ENCODE measurements at regions not wholly inside any gene's neighbourhood (a gene's known extent, or its start where the extent isn't known, plus 50 kb on each side); places are given as distances from the start of the nearest gene placed in this dataset.
A peak's percentile ranks its signal among the peaks of the same experiment; 100 is the strongest.

DNA sequence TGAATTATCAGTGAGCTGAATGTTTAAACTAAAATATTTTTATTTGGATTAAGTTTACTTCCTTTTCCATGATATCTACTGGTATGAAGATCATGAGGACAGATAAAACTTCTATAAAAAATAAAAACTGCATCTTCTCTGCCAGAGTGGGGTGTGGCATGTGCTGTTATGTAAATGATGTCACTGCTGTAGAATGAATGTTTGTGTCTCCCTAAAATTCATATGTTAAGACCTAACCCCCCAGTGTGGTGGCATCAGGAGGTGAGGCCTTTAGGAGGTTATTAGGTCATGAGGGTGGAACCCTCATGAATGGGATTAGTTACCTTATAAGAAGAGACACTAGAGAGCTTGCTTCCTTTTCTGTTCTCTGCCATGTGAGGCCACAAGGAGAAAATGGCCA, 178.7 kb upstream of the DPH6 start:
- no peak for DNase-seq

DNA sequence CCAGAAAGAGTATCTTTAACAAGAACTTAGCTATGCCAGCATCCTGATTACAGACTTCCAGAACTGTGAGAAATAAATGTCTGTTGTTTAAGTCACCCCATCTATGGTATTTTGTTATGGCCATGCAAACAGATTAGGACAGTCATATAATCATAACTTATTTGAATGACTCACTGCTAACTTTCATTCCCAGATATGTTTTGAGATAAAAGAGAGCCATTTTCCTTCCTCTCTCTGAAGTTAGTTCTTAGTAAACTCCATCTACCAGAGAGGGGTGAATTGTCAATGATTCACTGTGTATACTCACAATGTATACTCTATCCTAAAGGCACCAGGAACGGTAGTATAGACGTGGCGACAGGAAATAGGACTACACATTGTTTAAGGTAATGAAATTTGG, 179.4 kb upstream of the DPH6 start:
- DNase-seq: no peak

DNA sequence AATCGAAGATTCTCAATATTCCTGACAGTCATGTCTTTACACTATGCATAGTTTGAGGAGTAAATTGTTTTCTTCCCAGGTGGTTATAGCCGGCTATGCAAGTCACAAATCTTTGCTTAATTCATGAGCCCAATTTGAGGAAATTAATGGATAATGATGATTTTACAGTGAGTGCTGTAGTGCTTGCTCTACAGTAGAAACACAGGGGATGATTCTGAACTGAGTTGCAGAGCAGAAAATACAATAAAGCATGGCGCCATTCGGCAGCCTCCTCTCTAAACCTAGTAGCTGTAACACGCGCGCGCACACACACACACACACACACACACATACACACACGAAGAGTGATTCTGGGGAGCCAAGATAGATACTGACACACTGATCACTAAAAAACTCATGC, 181.7 kb upstream of the DPH6 start:
- no peak for DNase-seq

DNA sequence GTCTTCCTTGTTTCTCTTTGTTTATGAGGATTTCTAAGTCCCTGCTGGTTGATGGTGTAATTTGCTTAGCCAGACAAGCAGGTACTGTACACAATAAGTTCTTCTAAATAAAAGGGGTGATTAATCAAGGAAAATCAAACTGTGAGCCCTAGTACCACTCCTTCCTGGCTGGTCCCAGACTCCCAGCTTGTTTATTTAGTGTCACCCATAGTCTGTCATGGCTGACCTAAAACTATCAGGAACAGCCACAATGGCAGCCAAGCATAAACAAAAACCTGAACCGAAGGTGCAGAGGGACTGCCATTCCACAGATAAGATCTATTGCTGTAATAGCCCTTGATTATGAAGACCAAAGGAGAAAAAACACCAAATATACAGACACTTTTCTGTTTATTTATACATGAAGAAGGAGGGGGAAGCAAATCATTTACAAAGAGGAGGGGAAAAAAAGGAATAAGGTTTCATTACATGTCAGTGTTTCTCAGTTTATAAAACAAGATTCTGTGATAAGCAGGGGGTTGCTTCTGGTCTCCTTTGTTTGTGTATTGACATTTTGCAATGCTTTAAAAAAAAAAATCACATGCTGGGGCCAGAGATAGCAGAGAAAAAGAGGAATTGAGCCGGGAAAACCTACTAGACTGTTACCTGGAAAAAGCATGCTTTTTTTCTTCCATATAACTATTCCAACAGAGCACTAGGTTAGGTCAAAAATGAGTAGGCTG, 182.4 kb upstream of the DPH6 start:
- no peak for DNase-seq

DNA sequence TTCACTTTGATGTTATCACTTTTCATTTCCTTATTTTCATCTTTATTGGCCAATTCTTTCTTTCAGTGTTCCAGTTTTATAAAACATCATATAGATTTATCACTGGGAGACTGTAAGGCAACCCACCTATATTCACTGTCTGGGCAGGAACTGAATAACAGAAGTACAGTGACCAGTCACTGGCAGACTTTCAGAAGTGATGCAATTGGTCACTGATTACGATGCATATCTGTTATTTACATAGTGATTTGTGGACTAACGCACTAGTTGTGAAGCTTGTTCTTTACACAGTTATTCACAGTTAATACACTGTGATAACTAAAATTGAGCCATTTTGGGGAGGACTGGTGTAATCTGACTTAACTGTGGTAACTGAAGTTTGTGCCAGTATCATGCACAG, 190.2 kb upstream of the DPH6 start:
- DNase-seq: no peak

DNA sequence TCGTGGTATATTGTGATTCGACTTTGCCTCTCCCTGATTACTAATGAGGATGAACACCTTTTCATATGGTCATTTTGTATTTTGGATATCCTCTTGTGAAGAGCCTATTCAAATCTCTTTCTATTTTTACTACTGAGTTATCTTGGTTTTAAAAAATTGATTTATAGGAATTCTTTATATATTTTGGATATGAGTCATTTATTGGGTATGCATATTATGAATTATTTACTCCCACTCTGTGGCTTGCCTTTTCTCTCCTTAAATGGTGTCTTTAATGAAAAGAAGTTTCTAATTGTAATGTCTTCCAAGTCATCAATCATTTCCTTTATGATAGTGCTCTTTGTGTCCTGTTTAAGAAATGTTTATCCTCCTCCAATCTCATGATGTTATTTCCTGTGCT, 191.5 kb upstream of the DPH6 start:
- DNase-seq: no peak

DNA sequence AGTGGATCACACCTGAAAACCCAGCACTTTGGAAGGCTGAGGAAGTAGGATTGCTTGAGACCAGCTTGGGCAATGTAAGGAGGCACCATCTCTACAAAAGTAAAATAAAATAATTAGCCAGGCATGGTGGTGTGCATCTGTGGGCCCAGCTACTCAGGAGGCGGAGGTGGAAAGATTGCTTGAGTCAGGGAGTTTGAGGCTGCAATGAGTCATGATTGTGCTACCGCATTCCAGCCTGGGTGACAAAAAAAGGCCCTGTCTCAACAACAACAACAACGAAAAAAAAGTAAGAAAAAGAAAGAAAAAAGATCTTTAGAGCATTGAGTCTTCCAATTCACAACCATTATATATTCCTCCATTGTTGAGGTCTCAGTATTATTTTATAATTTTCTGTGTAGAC, 192.4 kb upstream of the DPH6 start:
- DNase-seq: no peak

DNA sequence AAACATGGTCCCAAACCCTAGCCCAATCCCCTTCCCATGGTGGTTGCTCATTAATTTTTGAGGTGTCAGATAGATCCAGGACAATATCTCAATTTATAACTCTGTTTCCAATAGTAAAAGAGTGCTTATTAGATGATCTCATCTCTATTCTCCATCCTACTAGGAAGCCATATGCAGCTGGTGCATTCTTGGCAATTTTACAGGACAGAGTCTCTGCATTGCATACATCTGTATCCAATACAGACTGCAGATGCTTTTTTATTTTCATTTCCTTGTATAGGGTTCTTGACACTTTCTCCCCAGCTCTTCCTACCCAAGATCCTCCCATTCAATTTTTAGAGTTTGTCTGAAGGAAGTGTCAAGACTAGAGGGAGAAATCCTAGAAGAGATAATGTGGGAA, 194.8 kb upstream of the DPH6 start:
- DNase-seq: no peak

DNA sequence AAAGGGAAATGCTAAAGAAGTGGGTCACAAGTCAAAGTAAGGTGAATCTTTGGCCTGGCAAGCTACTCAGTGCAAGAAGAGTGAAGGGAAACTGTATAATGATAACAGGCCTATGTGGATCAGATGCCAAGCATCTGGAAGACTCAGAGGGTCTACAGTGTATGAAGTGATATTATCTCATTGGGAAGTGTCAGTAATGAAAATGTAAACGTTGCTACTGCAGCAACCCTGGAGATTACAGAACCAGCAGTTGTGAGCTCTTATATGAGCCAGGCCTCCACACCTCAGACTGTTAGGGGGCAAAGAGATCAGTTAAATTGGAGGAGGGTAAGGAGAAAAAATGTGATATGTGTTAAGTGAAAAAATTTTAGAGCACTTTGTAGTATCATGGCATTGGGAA, 195.4 kb upstream of the DPH6 start:
- no peak for DNase-seq

DNA sequence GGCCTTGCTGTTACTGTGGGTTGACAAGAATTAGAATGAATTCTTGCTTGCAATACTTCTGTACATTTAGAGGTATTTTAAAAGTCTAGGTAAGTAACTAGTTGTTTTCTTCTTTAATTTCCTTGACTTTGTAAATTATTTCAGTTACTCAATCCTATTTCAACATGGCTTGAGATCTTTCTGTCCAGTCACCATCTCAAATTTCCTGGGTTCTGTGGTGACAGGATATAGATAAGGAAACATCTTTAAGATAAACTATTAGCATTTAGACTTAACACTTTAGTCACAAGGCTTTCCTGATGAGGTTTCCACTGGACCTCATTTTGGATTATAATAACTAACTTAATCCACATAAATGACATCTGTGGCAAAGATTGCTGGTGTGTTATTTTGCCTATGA, 195.9 kb upstream of the DPH6 start:
- DNase-seq: no peak

DNA sequence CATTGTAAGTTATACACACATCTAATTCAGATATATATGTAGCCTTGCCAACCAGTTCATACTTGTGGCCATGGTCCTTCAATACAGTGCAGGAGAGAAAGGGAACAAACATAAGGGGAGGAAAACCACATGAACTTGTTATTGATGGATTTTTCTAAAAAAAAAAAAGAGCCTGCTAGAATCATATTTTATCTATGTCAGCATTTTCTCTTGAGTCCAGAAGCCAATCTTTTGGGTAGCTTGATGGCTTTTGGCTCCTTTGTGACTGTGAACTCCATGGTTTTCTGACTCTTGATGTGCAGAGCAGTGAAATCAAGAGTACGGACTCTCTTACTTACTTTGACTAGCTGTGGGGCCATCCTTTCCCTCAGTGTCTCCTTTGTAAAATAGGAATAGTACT, 197.4 kb upstream of the DPH6 start:
- DNase-seq: no peak

DNA sequence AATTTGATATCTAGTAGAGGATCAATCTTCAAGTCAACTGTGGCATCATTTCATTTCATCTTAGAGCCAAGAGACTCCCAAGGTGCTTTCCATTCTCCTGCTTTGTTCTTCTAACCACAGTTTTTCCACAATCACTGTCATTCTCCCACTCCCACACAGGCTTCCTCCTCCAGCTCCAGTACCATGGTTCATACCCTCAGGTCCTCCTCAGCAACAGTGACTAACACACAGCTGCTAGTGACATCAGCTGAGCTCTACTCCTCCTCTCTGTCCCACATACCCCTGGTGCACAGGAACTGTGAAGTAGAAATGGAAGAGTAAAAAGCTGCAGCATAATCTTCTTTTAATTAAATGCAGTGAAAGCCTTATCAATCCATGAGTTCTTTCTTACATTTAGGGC, 200.2 kb upstream of the DPH6 start:
- DNase-seq: peak in 1 of 58 donors; percentile 17

DNA sequence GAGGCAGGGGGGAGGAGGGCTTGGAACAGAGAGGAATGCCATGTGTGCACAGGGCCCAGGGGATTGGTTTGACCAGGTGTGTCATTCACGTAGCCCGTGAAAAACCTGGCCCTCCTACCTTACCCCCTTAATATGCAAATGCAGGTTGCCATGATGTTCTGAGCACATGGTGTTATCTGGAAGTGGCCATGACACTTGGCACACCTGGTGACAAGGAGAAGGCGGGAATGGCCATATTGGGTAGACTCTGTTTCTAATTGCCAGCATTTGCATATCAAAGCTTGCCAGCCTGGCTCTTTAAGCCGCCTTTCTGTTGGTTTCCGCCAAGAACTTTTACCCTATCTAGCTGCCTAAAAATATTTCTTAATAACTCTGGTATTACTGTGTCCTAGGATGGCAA, 202.1 kb upstream of the DPH6 start:
- no peak for DNase-seq

DNA sequence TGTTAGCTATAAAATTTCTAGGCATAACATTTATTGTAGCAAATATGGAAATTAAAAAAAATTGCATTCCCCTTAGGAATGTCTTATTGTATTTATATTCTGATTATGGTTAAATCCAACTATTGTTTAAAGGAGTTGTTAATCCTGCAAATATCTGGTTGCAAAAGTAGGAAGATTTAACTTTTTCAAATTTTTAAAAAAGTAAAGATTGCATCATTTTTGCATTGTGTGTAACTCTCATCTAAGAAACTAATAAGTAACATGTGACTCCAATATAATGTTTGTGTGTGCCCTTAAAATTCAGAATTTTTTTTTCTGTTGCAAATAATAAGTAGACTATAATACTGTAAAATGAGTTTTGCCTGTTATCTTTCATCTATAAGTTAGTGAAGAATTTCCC, 204.1 kb upstream of the DPH6 start:
- DNase-seq: no peak

DNA sequence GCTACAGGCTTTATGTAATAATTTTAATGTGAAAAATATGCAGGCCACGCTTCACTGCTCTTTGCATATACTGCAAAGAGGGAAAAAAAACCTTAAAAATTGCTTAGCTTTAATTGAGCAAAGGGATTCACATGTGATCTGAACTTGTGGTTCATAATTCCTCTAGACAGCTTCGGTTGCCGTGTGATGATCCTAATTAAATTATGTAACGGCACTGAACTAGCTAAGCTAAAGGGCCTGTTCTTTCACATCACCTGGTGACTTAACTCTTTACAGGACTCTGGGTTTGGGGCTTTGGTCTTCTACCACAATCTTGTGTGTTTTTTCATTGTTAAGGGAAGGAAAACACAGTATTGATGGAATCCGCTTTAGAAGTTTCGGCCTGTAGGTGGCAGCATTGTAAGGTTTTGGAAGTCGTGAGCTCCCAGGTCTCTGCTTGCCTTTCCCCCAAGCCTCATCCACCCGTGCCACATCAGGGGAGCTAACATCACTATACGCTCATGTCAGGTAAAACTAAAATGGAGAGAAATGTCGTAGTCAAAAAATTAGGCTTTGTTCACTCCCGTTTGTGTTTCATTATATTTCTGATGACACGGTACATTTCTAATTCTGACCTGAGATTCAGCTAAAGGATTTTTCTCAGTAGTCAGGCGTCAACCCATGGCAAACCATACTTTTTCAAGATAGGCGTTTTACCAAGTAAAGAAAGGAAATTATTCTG, 205.6 kb upstream of the DPH6 start:
- peak in 52 of 58 donors; percentile 4 to 82 (median 36) for DNase-seq

DNA sequence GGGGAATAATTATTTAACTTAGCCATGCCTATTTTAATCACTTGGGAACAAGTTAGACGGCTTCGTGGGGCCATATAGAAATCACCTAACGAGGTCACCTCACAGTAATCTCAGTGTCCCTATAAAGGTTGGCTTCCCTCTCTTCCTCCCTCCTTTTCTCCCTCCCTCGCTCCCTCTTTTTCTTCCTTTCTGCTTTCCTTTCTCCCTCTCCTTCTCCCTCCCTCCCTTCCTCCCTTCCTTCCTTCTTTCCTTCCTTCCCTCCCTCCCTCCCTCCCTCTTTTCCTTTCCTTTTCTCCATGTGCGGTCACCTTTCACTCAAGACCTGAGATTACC, 206.1 kb upstream of the DPH6 start:
- no peak for DNase-seq

DNA sequence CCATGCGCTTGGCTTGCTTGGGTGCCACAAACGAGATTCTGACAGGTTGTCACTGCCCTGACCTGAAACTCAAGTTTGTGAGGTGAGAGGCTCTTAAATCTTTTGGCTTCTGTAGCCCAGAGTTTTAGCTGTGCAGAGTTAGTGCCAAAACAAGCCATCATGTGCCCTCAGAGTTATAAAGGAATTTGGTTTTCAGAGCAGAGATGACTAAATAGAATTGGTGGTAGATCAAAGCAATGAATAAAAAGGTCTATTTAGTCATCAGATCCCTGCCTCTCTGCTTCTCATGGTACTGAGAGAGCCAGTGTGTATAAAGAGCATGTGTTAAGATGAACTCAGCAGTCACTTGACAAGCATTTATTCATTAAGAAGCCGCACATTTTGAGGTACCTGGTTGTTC, 207.5 kb upstream of the DPH6 start:
- DNase-seq: no peak

DNA sequence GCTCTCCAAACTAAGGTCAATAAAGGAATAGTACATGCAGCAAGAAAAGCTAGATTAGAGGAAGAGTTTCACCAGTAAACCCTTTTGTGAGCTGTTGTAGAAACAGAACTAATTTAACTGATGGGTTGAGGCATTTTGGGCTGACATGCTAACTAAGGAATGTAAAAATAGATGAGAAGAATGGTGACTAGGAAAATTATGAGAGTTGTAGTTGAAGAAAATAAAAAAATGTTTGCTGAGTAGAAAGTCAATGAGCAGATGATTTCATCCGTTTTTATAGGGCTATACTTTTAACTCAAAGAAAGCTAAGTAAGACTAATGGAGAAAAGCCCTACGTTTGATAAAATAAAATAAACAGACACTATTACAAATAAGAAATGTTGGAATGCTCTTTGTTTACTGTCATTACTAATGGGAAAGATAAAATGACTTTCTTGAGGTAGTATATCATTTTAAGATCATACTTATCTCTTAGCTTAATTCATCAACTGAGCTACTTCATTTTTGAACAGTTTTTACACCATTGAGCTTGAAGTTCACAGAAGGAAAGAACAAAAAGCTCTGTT, 209.4 kb upstream of the DPH6 start:
- DNase-seq: no peak

DNA sequence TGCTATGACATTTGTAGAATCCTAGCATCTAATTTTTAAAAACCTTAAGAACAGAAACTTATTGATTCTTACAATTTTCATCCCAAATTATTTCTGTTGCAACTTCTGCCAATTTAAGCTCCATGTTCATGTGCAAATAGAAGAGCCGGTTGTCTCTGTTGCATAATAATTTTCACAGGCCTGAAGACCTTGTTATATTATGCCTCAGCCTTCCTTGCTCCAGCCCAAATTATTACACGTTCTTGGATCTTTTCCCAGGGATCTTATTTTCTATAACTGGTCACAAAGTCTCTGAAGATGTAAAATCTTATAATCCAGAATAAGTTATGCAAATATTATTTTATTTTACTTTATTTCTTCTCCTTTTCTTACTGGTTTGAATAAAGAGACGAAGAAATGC, 210.7 kb upstream of the DPH6 start:
- no peak for DNase-seq

DNA sequence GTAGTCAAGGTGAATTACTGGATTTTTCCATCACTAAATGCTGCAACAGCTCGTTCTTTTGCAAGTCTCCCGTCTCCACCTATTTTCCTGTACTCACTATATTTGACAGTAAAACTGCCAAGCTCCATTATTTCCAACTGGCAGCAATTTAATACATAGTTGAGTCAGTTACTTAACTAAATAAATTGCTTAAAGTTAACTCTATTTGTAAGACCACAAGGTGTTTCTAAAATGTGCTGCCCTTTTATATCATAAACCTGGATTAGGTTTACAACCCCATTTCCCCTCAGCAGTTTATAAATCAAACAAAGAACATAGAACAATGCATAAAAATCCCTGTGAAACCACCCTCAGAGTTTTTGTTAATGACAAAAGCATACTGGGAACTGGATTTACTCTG, 211.4 kb upstream of the DPH6 start:
- DNase-seq: no peak

DNA sequence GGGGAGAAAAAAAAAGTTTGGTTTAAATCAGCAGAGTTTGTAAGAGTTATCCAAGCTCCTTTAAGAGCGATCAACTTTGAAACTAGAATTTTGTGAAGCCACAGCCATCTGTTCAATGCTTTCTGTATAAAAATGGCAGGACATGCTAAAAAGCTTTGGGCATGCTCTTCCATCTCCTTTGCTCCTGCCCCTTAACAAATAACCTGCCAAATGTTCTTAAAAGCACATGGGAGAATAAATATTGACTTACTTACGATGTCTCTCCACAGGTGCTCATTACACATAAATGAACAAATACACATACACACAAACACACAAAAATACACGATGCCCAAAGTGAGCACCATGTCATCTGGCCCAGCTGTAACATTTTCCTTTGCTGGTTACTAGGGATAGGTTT, 211.8 kb upstream of the DPH6 start:
- DNase-seq: no peak

DNA sequence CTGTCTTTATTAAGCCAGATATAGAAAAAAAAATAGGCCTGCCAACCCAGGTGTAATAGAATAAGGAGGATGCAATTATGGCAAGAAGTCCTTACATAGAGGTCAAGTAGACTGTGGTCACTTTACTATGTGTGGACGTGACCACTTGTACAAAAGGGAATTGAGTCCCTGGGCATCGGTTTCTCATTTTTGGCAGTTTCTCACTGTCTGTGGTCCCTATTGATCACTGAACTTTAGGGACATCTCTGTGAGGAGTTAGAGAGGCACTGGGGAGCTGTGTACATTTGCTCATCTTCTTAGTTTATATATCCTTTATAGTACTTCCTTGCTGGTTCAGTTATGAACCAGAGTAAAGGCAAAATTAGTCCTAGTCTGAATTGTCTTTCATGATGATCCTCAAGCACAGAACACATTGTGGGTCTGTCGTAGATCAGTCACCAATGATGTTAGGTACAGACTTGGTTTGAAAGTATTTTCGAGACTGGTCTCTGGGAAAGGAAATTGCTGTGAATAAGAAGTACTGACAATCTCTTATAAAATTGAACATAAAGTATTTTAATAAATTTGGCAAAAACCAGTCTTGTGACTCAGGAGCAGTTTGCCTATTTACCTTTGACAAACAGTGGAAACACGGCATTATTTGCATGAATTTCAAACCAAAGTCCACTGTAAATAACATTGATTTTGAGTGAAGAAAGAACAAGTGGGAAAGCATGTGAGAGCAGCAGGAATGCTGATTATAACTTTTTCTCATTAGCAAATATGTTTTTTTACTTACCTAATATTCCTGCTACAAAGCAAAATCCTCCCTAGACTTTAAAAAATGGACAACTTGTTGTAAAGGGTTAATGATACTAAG, 218.9 kb upstream of the DPH6 start:
- DNase-seq: no peak
